ENCODE measurements at regions not wholly inside any gene's neighbourhood (a gene's known extent, or its start where the extent isn't known, plus 50 kb on each side); places are given as distances from the start of the nearest gene placed in this dataset.

DNA sequence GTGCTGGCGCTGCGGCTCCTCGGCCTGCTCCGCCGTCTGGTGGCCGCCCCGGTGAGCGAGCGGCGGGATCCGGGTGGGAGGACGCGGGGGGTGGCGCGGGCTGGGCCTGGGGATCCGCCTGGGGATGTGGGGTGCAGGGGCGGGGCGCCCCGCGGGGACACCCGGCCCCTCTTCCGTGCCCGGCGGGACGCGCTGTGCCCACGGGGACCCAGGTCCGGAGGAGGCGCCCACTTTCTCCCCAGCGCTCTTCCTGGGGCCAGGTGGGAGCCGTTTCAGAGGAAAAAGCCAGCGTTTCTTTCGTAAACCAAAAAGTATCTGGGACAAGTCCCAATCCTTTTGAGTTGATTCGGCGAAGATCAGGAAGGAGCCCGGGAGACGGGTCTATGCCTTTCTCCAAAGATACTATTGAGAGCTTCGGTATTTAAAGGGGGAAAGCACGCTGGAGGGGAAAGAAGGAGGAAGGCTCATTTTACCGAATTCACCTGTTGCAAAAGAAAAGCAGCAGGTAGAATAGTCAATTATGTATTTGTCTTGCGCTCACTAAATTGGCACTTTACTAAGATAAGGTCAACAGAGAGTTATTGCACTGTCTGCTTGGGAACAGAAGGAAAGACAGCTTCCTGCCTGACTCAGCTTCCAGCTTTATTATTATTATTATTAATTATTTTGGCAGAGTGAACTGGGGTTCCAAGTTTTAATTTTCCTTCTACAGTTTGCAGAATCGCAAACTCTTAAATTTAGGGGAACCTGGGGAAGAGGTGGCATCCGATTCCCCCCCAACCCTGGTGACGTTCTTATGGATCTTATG is 81.5 kb upstream of the CD99 start:
- TF ChIP-seq POLR2AphosphoS5 (IDR thresholded peaks at IDR 0.05; ENCODE audit: low read depth, low read length) = no peak
- TF ChIP-seq, protein P1, sequence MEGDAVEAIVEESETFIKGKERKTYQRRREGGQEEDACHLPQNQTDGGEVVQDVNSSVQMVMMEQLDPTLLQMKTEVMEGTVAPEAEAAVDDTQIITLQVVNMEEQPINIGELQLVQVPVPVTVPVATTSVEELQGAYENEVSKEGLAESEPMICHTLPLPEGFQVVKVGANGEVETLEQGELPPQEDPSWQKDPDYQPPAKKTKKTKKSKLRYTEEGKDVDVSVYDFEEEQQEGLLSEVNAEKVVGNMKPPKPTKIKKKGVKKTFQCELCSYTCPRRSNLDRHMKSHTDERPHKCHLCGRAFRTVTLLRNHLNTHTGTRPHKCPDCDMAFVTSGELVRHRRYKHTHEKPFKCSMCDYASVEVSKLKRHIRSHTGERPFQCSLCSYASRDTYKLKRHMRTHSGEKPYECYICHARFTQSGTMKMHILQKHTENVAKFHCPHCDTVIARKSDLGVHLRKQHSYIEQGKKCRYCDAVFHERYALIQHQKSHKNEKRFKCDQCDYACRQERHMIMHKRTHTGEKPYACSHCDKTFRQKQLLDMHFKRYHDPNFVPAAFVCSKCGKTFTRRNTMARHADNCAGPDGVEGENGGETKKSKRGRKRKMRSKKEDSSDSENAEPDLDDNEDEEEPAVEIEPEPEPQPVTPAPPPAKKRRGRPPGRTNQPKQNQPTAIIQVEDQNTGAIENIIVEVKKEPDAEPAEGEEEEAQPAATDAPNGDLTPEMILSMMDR (IDR thresholded peaks at IDR 0.05) = no peak
- TF ChIP-seq, protein P2, sequence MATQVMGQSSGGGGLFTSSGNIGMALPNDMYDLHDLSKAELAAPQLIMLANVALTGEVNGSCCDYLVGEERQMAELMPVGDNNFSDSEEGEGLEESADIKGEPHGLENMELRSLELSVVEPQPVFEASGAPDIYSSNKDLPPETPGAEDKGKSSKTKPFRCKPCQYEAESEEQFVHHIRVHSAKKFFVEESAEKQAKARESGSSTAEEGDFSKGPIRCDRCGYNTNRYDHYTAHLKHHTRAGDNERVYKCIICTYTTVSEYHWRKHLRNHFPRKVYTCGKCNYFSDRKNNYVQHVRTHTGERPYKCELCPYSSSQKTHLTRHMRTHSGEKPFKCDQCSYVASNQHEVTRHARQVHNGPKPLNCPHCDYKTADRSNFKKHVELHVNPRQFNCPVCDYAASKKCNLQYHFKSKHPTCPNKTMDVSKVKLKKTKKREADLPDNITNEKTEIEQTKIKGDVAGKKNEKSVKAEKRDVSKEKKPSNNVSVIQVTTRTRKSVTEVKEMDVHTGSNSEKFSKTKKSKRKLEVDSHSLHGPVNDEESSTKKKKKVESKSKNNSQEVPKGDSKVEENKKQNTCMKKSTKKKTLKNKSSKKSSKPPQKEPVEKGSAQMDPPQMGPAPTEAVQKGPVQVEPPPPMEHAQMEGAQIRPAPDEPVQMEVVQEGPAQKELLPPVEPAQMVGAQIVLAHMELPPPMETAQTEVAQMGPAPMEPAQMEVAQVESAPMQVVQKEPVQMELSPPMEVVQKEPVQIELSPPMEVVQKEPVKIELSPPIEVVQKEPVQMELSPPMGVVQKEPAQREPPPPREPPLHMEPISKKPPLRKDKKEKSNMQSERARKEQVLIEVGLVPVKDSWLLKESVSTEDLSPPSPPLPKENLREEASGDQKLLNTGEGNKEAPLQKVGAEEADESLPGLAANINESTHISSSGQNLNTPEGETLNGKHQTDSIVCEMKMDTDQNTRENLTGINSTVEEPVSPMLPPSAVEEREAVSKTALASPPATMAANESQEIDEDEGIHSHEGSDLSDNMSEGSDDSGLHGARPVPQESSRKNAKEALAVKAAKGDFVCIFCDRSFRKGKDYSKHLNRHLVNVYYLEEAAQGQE (IDR thresholded peaks at IDR 0.05; ENCODE audit: insufficient read depth in 1 of 2, low read depth in 2 of 2, low read length in 1 of 2) = no peak
